ENCODE measurements at regions not wholly inside any gene's neighbourhood (a gene's known extent, or its start where the extent isn't known, plus 50 kb on each side); places are given as distances from the start of the nearest gene placed in this dataset.

DNA sequence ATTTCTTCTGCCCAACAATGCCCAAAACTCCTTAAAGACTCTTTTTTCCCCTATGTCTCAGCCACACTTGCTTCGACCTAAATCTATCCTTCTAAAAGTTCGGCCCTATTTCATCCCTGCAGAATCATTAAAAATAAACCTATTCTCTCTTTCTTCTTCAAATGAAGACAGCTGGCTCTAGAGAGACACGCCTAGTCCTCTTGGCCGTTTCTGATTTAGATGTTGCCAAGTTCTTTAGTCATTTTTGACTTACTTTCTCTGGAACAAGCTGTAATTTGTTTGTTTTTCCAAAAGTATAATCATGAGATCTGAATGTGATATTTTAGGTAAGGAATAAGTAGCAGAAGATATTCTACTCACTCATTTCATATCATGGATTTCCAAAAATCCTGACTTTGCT is 211.6 kb downstream of the CENPC start:
- TF ChIP-seq, protein P1, sequence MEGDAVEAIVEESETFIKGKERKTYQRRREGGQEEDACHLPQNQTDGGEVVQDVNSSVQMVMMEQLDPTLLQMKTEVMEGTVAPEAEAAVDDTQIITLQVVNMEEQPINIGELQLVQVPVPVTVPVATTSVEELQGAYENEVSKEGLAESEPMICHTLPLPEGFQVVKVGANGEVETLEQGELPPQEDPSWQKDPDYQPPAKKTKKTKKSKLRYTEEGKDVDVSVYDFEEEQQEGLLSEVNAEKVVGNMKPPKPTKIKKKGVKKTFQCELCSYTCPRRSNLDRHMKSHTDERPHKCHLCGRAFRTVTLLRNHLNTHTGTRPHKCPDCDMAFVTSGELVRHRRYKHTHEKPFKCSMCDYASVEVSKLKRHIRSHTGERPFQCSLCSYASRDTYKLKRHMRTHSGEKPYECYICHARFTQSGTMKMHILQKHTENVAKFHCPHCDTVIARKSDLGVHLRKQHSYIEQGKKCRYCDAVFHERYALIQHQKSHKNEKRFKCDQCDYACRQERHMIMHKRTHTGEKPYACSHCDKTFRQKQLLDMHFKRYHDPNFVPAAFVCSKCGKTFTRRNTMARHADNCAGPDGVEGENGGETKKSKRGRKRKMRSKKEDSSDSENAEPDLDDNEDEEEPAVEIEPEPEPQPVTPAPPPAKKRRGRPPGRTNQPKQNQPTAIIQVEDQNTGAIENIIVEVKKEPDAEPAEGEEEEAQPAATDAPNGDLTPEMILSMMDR (IDR thresholded peaks at IDR 0.05), result no peak
- no peak for TF ChIP-seq POLR2AphosphoS5 (IDR thresholded peaks at IDR 0.05)

Measured in breast epithelium (tissue), 3 donors.